Epidermal melanocyte (primary cell): ENCODE measurements at regions not wholly inside any gene's neighbourhood (a gene's known extent, or its start where the extent isn't known, plus 50 kb on each side); places are given as distances from the start of the nearest gene placed in this dataset.
"Not testable (repeated sequence)": the region's sequence is repeated elsewhere in the genome, so short reads cannot be mapped to it uniquely, and the experiment has no call there.

Experiments
- DNase-seq: peaks from one replicate; pipeline ENCODE4 v3.0.0; 2011; ENCODE audit warnings: low spot score; ENCODE audit not compliant: insufficient read length

DNA sequence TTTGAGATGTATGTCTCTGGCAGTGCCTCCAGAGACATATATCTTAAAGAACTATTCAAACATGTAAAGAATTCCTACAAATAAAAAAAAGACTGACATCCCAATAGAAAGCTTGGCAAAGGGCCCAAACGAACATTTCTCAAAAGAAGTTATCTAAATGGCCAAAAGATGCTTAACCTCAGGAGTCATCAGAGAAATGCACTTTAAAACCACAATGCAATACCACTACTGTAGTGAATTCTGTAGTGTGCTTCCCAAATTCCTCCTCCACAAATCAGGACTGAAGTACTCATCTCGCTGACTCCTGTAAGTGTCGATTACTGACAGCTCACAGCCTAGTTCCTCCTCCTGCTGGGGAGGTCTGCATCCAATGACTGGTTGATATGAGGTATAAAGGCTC is 129.0 kb upstream of the MAMLD1 start:
- DNase-seq, result no peak

DNA sequence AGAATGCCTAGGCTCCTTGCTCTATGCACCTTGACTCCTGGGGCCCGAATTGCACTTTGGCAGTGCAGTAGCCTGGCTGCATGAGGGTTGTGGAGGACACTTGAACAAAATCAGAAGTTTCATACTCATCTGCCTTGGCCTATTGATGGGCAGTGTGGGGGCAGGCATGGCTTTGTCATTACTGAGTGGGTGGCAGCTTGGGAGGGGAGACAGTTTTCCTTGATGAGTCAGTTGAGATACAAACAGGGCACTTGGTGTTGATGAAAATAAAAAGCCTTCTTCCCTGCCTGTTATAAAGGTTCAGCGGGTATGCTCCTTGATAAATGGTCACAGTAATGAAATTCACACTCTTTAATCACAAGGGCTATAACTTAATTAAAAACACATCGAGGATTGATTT is 126.8 kb upstream of the MAMLD1 start:
- no peak for DNase-seq

DNA sequence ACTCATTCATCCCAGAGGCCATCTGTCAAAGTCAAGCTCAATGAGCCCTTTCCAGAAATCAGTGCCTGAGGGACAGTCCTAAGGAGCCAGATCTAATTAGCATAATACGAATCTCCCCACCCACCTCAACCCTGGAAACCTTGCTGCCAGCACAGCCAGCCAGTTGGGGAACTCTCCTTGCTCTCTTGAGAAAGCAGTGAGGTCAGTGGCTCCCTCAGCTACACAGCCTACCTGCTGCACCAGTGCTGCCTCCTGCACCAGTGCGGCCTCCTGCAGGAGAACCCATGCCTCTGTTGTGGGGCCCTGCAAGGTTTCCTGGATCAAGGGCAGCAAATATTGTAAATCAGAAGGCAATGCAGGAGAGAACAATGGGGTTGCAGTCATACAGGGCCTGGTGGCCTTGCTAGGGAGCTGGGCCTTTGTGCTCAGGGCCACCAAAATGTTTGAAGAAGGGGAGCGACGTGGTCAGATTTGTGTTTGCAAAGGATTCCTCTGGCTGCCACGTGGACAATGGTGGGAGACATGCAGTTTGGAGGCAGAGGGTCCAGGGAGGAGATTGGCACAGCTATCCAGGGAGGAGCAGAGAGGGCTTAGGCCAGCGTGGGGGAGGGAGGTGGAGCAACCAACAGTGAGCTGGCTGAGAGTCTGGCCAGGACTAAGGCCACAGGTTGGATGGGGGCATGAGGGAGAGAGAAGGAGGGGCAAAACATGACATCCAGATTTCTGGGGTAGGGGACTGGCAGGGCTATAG is 124.3 kb upstream of the MAMLD1 start:
- DNase-seq, result no peak

DNA sequence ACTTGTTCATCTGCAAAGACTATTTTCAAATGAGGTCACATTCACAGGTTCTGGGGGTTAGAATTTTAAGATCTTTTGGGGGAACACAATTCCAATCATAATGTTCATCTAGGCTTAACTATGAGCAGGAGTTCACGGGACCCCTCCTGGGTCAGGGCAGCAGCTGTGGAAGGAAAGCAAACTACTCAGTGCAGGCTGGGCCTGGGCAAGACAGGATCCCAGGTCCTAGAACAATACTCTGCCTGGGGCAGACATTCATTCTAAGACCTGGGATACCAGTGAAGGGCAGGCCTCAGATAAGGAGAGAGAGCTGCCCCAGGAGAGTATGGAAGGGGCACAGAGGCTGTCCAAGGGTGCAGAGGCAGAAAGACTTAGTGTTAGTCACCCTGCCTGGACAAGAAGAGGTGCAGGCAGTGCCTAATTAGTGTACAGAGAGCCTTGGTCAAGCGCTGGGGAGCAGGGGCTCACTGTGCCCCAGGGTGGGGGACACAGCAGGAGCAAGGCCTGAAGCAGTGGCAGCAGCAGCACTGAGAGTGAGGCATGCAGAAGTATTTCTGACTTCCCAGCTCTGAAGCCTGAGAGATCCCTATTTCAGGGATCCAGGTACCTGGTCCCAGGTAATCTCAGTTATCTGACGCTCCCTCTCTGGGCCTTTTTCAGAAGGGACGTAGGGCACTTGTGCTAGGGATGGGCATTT is 123.0 kb upstream of the MAMLD1 start:
- DNase-seq, result no peak

DNA sequence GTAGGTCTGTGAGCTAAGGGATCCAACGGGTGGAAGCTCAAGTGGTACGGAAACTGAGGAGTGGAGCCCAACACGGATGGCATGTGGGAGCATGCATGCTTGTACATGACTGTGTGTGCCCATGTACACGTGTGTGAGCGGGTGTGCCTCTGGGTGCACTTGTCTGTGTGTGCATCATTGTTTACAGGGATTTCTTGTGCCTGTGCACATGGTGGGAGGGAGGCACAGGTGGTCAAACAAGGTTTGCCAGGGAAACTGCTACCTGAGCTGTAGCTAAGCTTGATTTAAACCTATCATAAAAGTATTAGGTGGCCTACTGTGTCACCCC is 122.5 kb upstream of the MAMLD1 start:
- no peak for DNase-seq

DNA sequence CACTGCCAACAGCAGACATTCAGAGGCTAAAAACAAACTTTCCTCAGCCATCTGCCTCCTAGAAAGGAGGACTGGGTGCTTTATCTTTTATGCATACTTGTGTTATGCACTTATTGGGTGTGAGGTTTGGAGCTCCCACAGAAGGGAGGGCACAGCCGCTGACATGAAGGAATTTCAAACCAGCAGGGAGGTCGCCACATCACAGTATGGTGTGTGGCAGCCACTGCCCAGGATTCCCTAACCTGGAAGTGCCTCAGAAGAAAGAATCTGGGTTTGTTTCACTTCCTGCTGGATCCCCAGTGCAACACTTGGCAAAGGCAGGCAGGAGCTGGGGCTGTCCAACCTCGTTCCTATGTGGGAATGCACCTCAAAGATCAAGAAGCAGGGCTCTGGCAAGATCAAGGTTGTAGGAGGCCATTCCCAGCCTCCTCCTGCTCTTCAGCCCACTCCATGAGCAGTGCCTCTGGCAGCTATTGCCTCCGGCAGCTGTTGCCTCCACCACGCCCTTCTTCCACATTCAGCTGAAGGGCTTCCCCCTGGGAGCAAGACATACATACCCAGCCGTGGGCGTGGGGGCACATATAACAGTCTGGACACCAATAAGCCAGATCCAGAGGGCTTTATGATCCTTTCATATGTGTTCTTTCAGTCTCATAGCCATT is 109.0 kb upstream of the MAMLD1 start:
- no peak for DNase-seq

DNA sequence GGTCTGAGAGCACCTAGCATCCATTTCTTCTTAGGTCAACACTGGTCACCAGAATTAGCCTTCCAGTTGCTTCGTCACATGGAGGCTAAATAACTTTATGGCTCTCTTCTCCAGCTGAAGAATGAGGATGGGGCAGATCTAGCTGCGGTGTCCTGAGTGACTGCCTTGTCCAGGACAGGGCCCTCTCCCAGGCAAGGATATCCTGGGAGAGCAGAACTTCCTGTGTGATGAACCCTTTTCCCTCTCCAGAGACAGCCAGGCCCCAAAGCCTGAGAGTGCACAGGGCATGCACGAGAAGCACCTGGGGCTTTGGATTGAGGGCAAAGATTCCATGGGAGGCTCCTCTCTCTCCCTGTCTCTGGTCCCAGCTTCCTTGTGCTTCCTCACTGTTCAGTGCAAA is 108.2 kb upstream of the MAMLD1 start:
- DNase-seq, result no peak

DNA sequence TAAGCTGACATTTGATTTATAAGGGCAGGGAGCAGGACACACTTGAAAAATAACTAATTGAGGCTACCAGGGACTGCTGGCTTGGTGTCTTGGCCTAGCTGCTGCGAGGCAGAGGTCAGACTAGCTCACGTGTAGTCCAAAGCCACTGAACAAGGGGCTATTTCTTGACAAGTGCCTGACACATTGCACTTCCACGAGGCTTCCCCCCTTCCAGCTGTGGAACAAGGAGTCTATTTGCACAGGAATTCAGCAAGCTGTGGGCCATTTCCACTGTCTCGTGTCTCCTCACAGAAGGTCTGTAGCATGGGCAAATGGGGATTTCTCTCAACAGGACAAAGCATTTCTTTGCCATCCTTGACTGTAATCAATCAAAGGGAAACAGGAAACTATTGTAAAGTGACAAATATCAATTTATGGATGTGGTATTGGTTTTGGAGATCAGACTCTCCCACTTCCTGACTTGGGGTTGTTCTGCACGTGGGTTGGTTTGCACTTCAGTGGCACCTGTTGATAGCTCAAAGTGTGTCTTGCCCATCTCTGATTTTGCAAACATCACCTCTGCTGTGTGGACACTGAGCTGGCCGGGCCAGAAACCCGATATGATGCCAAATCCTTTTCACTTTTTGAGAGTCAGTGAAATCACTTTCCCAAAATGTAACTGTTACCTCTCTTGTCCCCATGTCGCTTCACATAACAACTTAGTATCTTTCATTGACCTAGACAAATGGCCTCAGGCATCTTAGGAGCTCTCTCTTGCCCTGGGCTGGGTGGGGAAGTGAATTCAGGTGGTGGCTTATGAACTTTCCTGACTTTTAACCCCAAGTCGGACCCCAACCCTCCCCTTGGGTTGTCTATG is 107.4 kb upstream of the MAMLD1 start:
- no peak for DNase-seq

DNA sequence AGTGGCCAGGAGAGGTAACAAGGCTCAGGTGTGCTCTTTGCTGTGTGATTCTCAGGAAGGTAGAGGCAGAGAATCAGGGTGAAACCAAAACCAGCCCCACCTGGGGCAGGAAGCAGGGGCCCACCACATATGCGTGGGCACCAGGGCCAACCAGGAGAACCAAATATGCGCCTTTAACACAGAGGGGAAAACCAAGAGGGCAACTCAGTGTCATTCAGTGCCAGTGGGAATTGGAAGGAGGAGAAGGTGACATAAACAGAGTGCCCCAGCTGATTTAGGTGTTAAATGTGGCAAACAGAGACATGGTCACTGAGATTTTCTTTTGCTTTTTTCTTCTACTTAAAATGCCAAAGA is 106.8 kb upstream of the MAMLD1 start:
- no peak for DNase-seq

DNA sequence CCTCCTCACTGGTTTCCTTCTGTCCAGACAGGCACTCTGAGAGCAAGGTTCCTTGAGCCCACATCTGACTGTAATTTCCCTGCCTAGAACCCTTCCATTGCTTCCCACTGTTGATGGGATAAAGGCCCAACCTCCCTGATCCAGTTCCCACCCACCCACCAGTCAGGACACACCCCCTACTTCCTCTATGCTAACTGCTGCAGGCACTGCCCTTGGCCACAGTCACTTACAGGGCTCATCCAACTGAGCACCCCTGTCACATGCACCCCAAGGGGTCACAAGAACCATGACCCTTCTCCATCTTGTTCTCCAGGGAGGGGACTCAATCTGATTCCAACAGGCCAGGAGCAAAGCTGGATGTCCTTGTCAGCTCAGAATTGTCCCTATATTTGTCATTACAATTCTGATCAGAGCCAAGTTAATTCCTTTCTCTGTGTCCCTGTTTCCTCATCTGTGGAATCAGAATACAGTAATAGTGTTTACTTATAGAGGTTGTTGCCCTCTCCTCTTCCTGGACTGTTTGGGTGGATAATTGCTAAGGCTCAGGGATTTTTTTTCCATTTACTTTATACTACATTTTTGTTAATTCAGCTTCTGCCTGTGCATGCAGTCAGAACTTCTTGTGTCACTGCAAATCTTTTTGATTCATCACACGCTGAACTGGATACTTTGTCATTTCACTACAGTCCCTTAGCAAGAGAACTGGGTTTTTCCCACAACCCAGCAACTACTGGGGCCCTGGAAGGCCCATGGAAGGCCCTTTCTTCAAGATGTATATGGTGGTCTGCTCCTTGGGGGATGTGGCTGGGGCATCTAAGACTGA is 105.6 kb upstream of the MAMLD1 start:
- no peak for DNase-seq

DNA sequence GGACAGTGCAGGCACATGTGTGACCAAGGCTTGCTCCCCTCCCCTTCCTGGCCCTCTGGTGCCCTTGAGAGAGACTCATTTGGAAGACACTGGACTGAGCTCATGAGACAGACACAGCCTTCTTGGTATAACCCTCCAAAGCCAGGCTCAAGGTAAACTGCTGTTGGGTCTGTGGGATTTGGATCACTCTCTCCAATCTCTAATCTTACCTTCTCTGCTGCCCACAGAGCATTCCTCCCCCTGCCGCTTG is 105.0 kb upstream of the MAMLD1 start:
- no peak for DNase-seq

DNA sequence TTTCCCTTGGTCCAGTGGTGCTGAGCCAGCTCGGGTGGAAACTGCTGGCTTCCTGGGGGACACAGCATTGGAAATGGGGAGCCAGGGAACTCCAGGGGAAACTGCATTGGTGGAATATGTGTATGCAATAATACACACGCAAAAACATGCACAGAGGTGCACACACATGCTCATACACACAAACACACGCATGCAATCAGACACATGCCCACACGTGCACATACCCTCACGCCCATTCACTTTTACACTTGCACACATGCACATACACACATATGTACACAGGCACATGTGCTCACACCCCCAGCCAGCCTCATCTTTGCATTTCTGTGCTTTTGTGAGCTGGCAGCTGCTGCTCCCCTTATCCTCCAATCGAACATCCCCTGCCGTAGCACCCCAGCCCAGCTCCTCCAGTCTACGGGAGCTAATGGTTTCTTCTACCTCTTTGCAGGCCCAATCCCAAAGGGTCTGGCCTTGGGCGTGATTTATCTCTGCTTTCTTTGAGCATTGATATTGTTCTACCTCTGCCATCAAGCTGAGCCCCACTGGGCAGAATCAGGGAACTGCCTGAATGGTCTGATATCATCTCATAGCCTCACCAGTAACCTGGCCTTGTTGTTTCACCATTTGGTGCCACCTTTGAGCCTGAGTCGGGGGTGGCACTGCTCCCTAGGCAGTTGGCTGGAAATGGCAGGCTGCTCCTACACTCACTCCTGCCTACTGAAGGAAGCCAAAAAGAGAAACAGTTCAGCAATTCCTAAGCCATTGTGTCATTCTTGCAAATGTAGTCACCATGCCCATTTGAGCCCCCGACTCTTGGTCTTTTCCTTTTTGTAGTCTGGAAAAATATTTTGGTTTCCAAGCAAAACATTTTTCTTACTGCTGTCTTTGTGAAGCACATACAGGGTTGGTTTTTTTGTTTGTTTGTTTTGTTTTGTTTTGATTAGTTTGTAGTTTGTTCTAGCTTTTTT is 104.4 kb upstream of the MAMLD1 start:
- no peak for DNase-seq

DNA sequence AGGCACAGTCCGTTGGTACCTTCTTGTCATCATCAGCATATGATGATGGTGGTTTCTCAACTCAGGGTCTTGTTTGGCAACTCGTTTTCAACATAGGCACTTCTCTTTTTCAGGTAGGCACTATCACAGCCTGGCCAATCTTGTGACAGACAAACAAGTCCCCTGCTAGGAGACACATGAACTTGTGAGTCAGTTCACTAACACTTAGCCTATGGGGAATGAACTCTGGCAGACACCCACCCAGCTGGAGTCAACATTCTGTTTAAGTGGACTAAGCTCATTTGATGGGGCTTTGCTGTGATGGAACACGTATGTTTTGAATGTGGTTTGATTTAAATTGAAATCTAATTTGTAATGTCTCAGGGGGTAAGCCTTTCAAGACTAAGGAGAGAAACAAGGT is 100.7 kb upstream of the MAMLD1 start:
- DNase-seq, result no peak

DNA sequence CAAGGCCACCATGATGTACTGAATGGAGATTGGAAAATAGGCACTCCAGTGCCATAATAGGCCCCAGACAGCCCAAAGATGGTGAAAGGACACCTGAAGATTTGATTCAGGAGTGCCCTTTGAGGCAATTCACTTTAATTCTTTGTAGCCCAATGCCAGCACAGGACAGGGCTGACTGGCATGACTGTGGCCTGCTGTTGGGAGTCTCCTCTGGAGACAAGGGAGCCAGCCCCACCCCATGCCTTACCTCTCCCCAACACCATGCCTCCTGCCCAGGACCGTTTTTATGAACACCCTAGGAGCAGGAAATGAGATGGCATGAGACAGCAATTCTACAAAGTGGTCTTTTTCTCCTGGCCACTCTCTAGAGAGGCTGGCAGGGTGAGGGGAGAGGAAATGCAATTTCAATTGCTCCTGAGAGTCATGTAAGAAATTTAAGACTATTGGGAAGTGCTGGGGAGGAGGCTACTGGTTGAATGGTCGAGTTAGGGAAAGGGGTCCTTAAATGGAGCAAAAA is 94.2 kb upstream of the MAMLD1 start:
- no peak for DNase-seq

DNA sequence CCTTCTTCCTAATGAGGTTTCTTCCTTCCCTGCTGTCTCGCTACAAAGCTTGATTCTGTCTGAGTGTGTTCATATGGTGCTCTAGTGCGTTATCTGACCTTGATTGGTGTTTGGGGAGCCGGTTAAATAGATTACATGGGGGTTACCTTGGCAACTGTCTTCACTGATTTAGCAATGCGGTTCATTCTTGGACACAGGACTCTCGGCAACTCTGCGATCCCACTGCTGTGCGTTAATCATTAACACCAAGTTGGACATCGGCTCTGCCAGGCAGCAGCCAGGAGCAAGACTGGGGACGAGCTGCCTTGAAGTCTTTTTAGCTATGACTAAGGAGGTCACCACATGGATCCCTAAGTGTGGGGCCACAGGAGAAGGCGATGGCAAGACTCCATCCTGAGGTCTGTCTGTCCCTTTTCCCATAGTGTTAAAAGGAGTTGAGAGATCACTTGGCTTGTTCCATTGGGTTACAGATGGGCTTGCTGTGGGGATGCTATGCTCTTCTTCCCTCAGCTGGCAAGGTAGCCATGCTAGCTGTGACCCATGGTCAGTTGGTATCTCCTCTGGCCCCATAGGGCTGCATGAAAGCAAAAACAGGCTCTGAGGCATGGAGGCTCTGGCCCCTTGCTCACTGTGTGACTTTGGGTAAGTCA is 93.4 kb upstream of the MAMLD1 start:
- DNase-seq, result no peak

DNA sequence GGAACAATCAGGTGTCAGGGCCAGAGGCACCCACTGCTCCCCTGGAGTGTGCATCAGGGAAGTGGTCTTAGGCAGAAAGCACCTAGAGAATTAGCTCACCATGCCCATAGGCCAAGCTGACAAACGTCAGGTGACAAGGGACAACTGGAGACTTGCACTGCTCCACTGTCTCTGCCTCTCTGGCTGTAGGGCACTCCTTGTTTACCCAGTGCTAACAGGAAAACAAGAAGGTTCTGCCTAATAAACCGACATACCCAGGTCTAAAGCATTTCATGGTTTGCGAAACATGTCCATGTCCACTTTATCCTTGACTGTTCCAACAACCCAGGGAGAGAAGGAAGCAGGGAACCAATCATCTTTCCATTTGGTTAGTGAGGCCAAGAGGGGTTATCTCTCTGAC is 92.5 kb upstream of the MAMLD1 start:
- no peak for DNase-seq

DNA sequence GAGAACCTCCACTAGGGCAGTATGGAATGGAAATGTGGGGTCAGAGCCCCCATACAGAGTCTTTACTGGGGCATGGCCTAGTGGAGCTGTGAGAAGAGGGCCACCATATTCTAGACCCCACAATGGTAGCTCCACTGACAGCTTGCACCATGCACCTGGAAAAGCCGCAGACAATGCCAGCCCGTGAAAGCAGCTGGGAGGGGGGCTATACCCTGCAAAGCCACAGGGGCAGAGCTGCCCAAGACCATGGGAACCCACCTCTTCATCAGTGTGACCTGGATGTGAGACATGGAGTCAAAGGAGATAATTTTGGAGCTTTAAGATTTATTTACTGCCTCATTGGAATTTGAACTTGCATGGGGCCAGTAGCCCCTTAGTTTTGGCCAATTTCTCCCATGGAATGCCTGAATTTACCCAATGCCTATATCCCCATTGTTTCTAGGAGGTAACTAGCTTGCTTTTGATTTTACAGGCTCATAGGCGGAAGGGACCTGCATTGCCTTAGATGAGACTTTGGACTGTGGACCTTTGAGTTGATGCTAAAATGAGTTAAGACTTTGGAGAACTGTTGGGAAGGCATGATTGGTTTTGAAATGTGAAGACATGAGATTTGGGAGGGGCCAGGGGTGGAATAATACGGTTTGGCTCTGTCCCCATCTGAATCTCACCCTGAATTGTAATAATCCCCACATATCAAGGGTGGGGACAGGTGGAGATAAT is 89.4 kb upstream of the MAMLD1 start:
- DNase-seq, result not testable (repeated sequence)

DNA sequence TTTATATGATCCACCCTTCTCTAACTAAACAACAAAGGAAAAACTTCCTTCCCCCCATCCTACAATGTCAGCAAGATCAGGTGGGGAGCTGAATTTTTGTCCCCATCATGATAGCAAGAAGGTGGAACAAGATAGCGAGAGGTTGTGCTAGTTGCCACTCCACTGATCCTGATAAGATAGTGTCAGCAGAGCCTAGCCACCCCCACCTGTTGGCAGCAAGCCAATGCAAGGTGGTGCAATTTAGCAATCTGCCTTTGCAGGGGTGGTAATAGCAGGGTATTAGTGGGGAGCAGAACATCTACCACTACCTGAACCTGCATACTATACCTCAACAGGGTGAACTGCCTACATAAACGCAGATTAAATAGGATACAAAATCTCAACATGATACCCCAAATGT is 80.2 kb upstream of the MAMLD1 start:
- no peak for DNase-seq

DNA sequence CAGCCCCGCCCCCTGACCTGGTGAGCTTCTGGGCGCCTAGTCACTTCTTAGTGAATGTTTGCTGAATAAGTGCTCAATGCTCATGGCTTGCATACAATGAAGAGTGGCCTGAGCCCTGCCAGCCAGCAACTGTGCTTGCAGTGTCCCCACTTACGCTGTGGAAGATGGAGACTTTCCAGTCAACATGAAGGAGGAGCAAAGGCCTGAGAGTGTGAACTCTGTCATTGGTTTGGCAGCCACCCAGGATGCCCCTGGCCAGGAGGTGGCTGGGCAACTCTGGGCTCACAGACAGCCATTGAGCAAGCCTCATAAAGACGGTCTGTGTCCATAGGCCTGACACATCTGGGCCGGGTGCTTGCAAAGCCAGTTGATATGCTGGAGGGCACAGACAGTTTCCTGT is 72.1 kb upstream of the MAMLD1 start:
- peak; percentile 36 for DNase-seq
